Parathyroid adenoma (tissue), 2 donors: ENCODE measurements at regions not wholly inside any gene's neighbourhood (a gene's known extent, or its start where the extent isn't known, plus 50 kb on each side); places are given as distances from the start of the nearest gene placed in this dataset.

Experiments
- H2AFZ ChIP-seq: fragments of 300-600 bp; sonication (generic); one replicate; pipeline ENCODE4 v1.7.0; 2017; ENCODE audit warnings: antibody characterized with exemption, mild to moderate bottlenecking
- H3K27ac ChIP-seq: fragments of 300-600 bp; sonication (generic); one replicate; pipeline ENCODE4 v1.7.0; 2017
- H3K27me3 ChIP-seq: fragments of 300-600 bp; sonication (generic); one replicate; pipeline ENCODE4 v1.7.0; 2017; ENCODE audit warnings: low read length; ENCODE audit not compliant: control insufficient read depth, insufficient read depth
- H3K36me3 ChIP-seq: fragments of 300-600 bp; sonication (generic); one replicate; pipeline ENCODE4 v1.7.0; 2017; ENCODE audit warnings: low read length; ENCODE audit not compliant: control insufficient read depth, insufficient read depth
- H3K4me1 ChIP-seq: fragments of 300-600 bp; sonication (generic); one replicate; pipeline ENCODE4 v1.7.0; 2017; ENCODE audit warnings: control low read depth
- H3K4me2 ChIP-seq: fragments of 300-600 bp; sonication (generic); one replicate; pipeline ENCODE4 v1.7.0; 2017; ENCODE audit warnings: low read length
- H3K4me3 ChIP-seq: fragments of 300-600 bp; sonication (generic); one replicate; pipeline ENCODE4 v1.7.0; 2017; ENCODE audit warnings: low read depth, low read length
- H3K79me2 ChIP-seq: fragments of 300-600 bp; sonication (generic); one replicate; pipeline ENCODE4 v1.7.0; 2017; ENCODE audit warnings: control low read depth
- H3K9ac ChIP-seq: fragments of 300-600 bp; sonication (generic); one replicate; pipeline ENCODE4 v1.7.0; 2017; ENCODE audit warnings: mild to moderate bottlenecking
- H3K9me3 ChIP-seq: fragments of 300-600 bp; sonication (generic); one replicate; pipeline ENCODE4 v1.7.0; 2017; ENCODE audit warnings: low read length; ENCODE audit not compliant: control insufficient read depth
- TF ChIP-seq, protein P1 (sequence below): fragments of 300-600 bp; sonication (generic); IDR thresholded peaks from one replicate; pipeline ENCODE4 v1.7.0; 2017; ENCODE audit warnings: antibody characterized with exemption, mild to moderate bottlenecking
- donor health status: primary hyperparathyroidism.

DNA sequence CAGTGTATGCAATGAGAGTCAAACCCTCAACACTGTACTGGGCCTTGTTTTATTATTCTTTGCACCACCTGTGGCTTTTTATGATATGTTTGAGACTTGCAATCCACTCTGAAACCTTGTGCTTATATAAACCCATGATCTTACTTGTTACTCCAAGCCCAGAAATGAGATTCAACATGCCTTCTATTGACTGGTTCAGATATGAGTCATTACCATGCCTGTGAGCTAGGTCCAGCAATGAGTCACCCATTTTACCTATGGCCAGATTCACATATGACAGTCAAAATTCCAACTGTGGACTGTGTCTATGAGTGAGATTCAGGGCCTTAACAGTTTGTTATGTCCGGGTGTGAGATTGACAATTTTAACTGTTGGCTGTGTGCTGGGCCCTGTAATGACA lies 1846.1 kb downstream of the TP53TG3F start:
- TF ChIP-seq, protein P1, sequence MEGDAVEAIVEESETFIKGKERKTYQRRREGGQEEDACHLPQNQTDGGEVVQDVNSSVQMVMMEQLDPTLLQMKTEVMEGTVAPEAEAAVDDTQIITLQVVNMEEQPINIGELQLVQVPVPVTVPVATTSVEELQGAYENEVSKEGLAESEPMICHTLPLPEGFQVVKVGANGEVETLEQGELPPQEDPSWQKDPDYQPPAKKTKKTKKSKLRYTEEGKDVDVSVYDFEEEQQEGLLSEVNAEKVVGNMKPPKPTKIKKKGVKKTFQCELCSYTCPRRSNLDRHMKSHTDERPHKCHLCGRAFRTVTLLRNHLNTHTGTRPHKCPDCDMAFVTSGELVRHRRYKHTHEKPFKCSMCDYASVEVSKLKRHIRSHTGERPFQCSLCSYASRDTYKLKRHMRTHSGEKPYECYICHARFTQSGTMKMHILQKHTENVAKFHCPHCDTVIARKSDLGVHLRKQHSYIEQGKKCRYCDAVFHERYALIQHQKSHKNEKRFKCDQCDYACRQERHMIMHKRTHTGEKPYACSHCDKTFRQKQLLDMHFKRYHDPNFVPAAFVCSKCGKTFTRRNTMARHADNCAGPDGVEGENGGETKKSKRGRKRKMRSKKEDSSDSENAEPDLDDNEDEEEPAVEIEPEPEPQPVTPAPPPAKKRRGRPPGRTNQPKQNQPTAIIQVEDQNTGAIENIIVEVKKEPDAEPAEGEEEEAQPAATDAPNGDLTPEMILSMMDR: no peak
- H3K4me1 ChIP-seq: no peaks in the 10 kb centered on the region

DNA sequence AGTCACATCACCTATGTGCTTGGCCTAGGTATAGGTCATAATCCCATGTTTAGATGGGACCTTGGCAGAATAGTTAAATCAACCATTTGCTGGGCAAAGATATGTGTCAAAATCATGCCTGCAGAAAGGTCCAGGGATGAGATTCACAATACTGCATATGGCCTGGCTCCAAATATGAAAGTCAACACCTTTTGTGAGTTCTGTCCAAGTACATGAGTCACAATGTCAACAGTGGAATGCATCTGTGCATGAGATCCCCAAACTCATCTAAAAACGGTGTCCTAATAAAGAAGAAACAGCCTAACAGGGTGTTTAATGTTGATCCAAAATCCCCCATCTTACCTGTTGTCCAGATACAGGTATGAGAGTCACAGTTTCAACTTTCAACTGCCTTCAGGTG lies 1847.5 kb downstream of the TP53TG3F start:
- Histone ChIP-seq H3K27ac (no peak overlapping the region), H3K4me1 (no peaks in the 10 kb centered on the region)
- TF ChIP-seq, protein P1: no peak

More for the DNA sequence above, 1846.1 kb downstream of the TP53TG3F start:
- no peaks in the 10 kb centered on the region for H3K36me3 ChIP-seq
- no peak overlapping the region for H3K4me3 ChIP-seq
- no peaks in the 10 kb centered on the region for H3K27me3 ChIP-seq
- no peaks in the 10 kb centered on the region for H3K79me2 ChIP-seq
- no peak overlapping the region for H3K27ac ChIP-seq
- no peaks in the 10 kb centered on the region for H3K9me3 ChIP-seq
- no peak overlapping the region for H2AFZ ChIP-seq
- H3K4me2 ChIP-seq: no peak overlapping the region
- H3K9ac ChIP-seq: no peak overlapping the region

DNA sequence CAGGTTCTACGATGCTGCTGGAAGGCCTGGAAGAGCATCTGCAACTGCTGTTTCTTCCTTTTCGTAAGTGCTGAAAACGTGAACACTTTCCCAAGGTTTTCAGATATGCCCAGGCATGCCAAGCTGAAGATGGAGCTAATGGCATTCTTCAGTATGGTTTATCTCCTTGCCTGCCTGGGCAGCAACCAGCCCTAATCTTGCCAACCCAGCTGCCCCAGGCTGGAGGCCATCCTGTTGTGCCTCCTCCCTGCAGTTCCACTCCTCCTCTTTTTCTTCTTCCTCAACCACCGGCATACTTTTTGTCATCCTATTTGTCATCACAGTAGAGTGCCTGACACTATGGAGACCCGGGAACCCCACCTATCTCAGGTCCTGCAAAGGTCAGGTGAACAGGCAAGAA lies 1849.3 kb downstream of the TP53TG3F start:
- H3K4me3 ChIP-seq: no peak overlapping the region
- no peak overlapping the region for H3K9ac ChIP-seq
- H3K9me3 ChIP-seq: no peaks in the 10 kb centered on the region
- no peak overlapping the region for H3K4me2 ChIP-seq
- H2AFZ ChIP-seq: no peak overlapping the region
- H3K36me3 ChIP-seq: no peaks in the 10 kb centered on the region
- no peak overlapping the region for H3K27ac ChIP-seq
- TF ChIP-seq, protein P1: no peak
- no peaks in the 10 kb centered on the region for H3K27me3 ChIP-seq
- no peaks in the 10 kb centered on the region for H3K79me2 ChIP-seq
- no peaks in the 10 kb centered on the region for H3K4me1 ChIP-seq

More for the DNA sequence above, 1847.5 kb downstream of the TP53TG3F start:
- Histone ChIP-seq H3K9me3 (no peaks in the 10 kb centered on the region), H3K4me2 (no peak overlapping the region), H3K4me3 (no peak overlapping the region), H2AFZ (no peak overlapping the region), H3K36me3 (no peaks in the 10 kb centered on the region), H3K27me3 (no peaks in the 10 kb centered on the region), H3K79me2 (no peaks in the 10 kb centered on the region), H3K9ac (no peak overlapping the region)

DNA sequence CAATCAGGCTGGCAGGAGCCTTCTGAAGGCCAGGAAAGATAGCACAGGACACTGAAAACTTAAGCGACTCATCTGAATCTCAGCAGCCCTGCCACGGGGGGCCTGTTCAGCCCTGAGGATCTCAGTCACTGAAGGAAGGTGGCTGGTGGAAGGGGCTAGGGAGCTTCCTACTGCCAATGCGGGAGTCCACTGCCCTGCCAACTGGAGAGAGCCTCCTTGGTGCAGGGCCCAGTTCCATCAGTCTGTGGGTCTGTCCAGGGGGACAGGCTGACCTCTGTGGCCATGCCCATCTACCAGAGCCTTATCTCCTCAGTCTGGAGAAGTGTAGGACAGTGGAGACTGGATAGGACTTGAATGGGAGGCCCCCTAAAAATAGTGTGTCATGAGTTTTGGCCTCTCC lies 1851.6 kb downstream of the TP53TG3F start:
- TF ChIP-seq, protein P1: no peak
- H3K27ac ChIP-seq: no peak overlapping the region
- no peaks in the 10 kb centered on the region for H3K36me3 ChIP-seq
- no peaks in the 10 kb centered on the region for H3K4me1 ChIP-seq
- no peak overlapping the region for H3K4me2 ChIP-seq
- H3K79me2 ChIP-seq: no peaks in the 10 kb centered on the region
- H2AFZ ChIP-seq: no peak overlapping the region
- no peak overlapping the region for H3K9ac ChIP-seq
- H3K27me3 ChIP-seq: no peaks in the 10 kb centered on the region
- no peaks in the 10 kb centered on the region for H3K9me3 ChIP-seq
- no peak overlapping the region for H3K4me3 ChIP-seq

GRCh38 chr16:35311475-35311874 lies 1852.1 kb downstream of the TP53TG3F start:
- TF ChIP-seq, protein P1: no peak
- Histone ChIP-seq H3K4me2 (no peak overlapping the region), H3K27ac (no peak overlapping the region), H3K9me3 (no peaks in the 10 kb centered on the region), H3K4me1 (no peaks in the 10 kb centered on the region), H3K27me3 (no peaks in the 10 kb centered on the region), H2AFZ (no peak overlapping the region), H3K4me3 (no peak overlapping the region), H3K9ac (no peak overlapping the region), H3K36me3 (no peaks in the 10 kb centered on the region), H3K79me2 (no peaks in the 10 kb centered on the region)
